ENCODE measurements at regions not wholly inside any gene's neighbourhood (a gene's known extent, or its start where the extent isn't known, plus 50 kb on each side); places are given as distances from the start of the nearest gene placed in this dataset.
"Not testable (repeated sequence)": the region's sequence is repeated elsewhere in the genome, so short reads cannot be mapped to it uniquely, and the experiment has no call there.

DNA sequence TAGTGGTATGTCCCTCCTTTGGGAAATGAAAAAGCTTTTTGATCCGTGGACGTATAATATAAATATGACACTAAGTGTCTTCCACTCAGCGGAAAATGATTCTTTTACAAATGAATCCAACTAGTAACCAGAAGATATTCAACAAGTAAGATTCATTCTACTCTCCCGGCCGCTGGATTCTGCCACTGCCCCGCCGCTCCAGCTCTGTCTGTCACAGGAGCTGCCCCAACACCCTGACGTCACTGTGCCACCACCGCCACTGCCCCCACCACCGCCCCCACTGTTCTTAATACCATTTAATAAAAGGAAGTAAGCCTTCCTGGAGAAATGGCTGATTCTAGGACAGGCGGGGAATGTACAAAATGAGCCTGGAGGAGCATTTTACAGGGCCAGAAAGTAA lies 180.8 kb upstream of the PLGLB2 start:
- TF ChIP-seq, protein P1, sequence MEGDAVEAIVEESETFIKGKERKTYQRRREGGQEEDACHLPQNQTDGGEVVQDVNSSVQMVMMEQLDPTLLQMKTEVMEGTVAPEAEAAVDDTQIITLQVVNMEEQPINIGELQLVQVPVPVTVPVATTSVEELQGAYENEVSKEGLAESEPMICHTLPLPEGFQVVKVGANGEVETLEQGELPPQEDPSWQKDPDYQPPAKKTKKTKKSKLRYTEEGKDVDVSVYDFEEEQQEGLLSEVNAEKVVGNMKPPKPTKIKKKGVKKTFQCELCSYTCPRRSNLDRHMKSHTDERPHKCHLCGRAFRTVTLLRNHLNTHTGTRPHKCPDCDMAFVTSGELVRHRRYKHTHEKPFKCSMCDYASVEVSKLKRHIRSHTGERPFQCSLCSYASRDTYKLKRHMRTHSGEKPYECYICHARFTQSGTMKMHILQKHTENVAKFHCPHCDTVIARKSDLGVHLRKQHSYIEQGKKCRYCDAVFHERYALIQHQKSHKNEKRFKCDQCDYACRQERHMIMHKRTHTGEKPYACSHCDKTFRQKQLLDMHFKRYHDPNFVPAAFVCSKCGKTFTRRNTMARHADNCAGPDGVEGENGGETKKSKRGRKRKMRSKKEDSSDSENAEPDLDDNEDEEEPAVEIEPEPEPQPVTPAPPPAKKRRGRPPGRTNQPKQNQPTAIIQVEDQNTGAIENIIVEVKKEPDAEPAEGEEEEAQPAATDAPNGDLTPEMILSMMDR (IDR thresholded peaks at IDR 0.05): not testable (repeated sequence)
- TF ChIP-seq POLR2A (IDR thresholded peaks at IDR 0.05): not testable (repeated sequence)
